Activated T-cell treated with anti-CD3 and anti-CD28 coated beads, Interleukin-2, amount 50 U/mL, for 72 hours (primary cell): ENCODE measurements at regions not wholly inside any gene's neighbourhood (a gene's known extent, or its start where the extent isn't known, plus 50 kb on each side); places are given as distances from the start of the nearest gene placed in this dataset.

Experiments
- ATAC-seq, 2 donors: fragments of 150-1000 bp; cut with Tn5 transposase; replicated peaks in 1 of 2; 2 replicates each; pipeline ENCODE4 v1.10.0; 2021; ENCODE audit warnings: moderate library complexity in 2 of 2, mild to moderate bottlenecking in 1 of 2
- DNase-seq, 2 donors: peaks; one replicate each; pipeline ENCODE4 v3.0.0; 2021 to 2022; ENCODE audit warnings: mixed read lengths in 1 of 2
- H3K27ac Mint-ChIP-seq: one replicate; pipeline ENCODE4 v1.8.0; 2022; ENCODE audit warnings: mild to moderate bottlenecking, moderate library complexity, mixed read lengths
- H3K27me3 Mint-ChIP-seq: one replicate; pipeline ENCODE4 v1.8.0; 2022; ENCODE audit warnings: low read depth, mixed read lengths
- H3K36me3 Mint-ChIP-seq, 2 donors: one replicate each; pipeline ENCODE4 v1.8.0; 2022; ENCODE audit warnings: mixed read lengths in 2 of 2, mild to moderate bottlenecking in 1 of 2; ENCODE audit not compliant: insufficient read depth in 2 of 2
- H3K4me1 Mint-ChIP-seq: one replicate; pipeline ENCODE4 v1.8.0; 2022; ENCODE audit warnings: low read depth, mixed read lengths
- H3K4me3 Mint-ChIP-seq, 2 donors: one replicate each; pipeline ENCODE4 v1.8.0; 2022; ENCODE audit warnings: mild to moderate bottlenecking in 2 of 2, mixed read lengths in 2 of 2, moderate library complexity in 2 of 2
- H3K9me3 Mint-ChIP-seq, 2 donors: one replicate each; pipeline ENCODE4 v1.8.0; 2022; ENCODE audit warnings: mixed read lengths in 2 of 2

DNA sequence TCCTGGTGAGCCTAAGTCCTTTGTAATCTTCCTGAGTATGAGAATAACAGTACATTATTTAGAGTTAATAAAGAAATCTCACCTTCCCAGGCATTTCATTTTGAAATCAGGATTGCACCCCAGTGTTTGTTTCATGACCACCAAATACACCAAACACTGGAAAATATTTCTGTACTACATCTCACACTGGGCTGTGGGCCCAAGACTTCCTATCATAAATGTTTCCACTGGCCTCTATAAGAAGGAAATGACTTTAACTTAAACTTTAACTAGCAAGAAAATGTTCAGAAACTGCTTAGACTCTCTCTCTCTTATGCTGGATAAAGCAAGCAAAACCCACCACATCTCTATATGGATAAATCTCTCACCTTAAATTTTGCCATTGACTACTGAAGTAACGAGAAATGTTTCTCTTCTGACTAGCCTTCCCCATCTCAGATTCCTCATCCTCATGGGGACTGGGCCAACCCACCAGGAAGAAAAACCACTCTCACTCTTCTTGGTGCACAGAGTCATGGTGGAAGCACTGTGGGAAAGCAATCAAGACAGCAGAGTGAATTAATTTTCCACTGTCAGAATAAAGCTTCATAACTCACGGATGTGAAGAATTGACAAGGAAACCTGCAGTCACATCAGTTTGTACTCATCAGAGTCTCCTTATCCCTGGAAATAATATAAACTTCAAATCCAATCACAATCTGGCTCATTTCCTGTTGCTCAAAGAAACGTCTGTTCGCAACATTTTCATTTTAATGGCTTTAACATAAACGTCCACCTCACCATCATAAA lies 859.6 kb downstream of the EPHA3 start:
- DNase-seq (no peak), ATAC-seq (no peak)
- Mint-ChIP-seq H3K9me3 (peaks cover 8 to 16% of the 10 kb centered on the region in 2 donors), H3K4me1 (no peaks in the 10 kb centered on the region), H3K27ac (no peak overlapping the region), H3K36me3 (peaks cover 3 to 6% of the 10 kb centered on the region in 2 donors), H3K27me3 (no peaks in the 10 kb centered on the region), H3K4me3 (no peak overlapping the region)

DNA sequence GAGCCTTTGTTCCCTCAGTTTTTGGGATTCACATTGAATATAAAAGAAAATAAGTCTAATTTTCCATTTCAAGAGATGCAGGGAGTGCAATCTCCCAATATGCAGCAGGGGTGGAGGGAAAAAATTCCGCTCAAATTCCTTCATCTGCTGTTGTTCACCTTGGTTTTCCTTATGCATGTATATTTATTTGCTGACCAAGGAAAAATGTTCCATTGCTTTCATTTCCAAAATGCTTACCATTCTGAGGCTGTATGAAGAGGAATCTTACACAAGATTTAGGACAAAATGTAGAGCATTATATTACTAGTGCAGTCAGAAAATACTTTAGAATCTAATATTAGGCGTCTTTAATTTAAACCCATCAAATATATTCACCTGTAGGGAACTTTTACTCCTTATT lies 863.9 kb downstream of the EPHA3 start:
- peaks cover 3 to 4% of the 10 kb centered on the region in 2 donors for H3K36me3 Mint-ChIP-seq
- no peaks in the 10 kb centered on the region for H3K27me3 Mint-ChIP-seq
- H3K27ac Mint-ChIP-seq, result no peak overlapping the region
- peaks cover 10% of the 10 kb centered on the region in 2 donors for H3K9me3 Mint-ChIP-seq
- no peak overlapping the region for H3K4me3 Mint-ChIP-seq
- ATAC-seq, result no peak
- no peak for DNase-seq
- H3K4me1 Mint-ChIP-seq, result no peaks in the 10 kb centered on the region

DNA sequence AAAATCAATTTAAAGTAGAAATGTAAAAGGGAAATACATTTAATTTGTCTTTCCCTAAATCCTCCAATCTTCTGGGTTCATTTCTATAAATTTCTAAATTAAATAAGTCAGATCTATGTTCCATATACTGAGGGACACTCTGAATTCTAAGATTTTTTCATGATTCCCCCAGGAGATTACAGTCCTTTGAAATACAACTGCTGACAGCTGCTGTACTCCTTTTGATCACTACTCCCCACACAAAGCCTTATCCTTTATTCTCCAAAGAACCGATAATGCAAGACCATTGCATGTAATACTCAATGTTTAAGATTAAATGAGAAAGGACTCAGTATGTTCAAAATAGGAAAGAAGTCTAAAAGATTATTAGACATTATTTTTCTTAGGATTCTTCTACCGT lies 865.7 kb downstream of the EPHA3 start:
- Mint-ChIP-seq H3K27me3 (no peaks in the 10 kb centered on the region), H3K36me3 (peaks cover 0 to under 1% of the 10 kb centered on the region in 2 donors), H3K4me3 (no peak overlapping the region), H3K4me1 (no peaks in the 10 kb centered on the region), H3K9me3 (peaks cover 5 to 6% of the 10 kb centered on the region in 2 donors), H3K27ac (no peak overlapping the region)
- DNase-seq, result no peak
- no peak for ATAC-seq

DNA sequence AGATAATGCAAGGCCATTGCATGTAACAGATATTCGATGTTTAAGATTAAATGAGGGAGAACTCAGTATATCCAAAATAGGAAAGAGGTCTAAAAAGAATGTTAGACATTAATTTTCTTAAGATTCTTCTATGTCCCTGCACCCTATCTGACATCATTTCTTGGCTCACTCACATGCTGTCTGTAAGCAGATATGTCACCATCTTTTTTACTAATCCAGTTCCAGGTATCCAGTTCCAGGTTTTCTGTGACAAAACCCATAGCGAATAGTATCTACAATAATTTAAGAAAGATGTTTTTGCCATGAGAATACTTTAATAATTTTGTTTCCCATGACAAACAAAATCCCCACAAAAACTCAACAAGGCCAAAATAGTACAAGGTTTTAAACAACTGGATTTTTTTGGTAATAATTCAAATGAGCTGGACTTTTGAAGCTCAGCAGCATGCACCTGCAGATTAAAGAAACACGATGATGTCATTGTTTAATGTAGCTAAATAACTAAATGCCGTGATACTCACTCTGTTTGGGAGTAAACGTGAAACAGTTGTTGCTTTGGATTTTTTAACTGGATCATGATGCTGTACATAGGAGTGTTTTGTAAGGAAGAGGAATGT lies 867.6 kb downstream of the EPHA3 start:
- Mint-ChIP-seq H3K4me3 (no peak overlapping the region), H3K27me3 (no peaks in the 10 kb centered on the region), H3K27ac (no peak overlapping the region), H3K4me1 (no peaks in the 10 kb centered on the region), H3K9me3 (peaks cover 5 to 6% of the 10 kb centered on the region in 2 donors), H3K36me3 (no peaks in the 10 kb centered on the region)
- DNase-seq (no peak), ATAC-seq (no peak)

DNA sequence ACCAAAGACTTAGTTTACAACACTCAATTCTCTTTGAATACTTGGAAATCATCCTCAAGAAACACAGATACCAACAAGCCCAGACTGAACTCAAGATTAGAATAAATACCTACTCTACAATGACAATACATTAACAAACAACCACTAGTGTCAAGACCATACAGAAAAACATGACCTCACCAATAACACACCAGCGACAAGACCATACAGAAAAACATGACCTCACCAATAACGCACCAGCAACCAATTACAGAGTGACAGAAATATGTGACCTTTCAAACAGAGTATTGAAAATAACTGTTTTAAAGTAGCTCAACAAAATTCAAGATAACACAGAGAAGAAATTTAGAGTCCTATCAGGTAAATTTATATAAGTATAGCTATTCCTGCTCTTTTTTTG lies 876.0 kb downstream of the EPHA3 start:
- DNase-seq, result no peak
- Mint-ChIP-seq H3K27me3 (no peaks in the 10 kb centered on the region), H3K27ac (no peak overlapping the region), H3K9me3 (peaks cover 7 to 13% of the 10 kb centered on the region in 2 donors), H3K4me1 (no peaks in the 10 kb centered on the region), H3K36me3 (peaks cover 2 to 4% of the 10 kb centered on the region in 2 donors), H3K4me3 (no peak overlapping the region)
- no peak for ATAC-seq

DNA sequence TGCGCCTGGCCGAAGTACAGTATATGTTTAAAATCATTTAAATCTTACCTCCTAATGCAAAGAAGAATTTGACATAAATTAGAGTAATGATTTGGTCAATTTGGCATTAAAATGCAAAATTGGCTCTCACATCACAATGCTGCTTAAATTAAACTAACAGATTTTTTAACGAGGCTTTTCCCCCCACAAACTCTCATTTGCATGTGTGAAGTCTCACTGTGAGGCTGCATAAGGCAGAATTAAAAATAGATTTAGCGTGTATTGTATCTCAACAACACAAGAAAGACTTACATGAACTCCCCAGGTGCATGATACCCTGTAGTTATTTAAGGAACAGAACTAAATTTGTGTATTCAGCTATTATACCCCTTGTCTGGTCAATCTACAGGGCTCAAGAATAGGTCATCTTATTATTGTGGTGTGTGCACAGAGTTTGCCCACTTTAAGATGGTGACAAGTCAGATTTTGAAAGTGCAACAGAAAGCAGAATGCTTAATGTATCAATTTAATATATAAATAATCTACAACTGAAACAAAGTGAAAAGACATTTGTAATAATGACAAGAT lies 897.9 kb downstream of the EPHA3 start:
- Mint-ChIP-seq H3K36me3 (no peaks in the 10 kb centered on the region), H3K4me3 (no peak overlapping the region), H3K27me3 (no peaks in the 10 kb centered on the region), H3K27ac (no peak overlapping the region), H3K4me1 (no peaks in the 10 kb centered on the region), H3K9me3 (peaks cover 4 to 10% of the 10 kb centered on the region in 2 donors)
- no peak for DNase-seq
- no peak for ATAC-seq

DNA sequence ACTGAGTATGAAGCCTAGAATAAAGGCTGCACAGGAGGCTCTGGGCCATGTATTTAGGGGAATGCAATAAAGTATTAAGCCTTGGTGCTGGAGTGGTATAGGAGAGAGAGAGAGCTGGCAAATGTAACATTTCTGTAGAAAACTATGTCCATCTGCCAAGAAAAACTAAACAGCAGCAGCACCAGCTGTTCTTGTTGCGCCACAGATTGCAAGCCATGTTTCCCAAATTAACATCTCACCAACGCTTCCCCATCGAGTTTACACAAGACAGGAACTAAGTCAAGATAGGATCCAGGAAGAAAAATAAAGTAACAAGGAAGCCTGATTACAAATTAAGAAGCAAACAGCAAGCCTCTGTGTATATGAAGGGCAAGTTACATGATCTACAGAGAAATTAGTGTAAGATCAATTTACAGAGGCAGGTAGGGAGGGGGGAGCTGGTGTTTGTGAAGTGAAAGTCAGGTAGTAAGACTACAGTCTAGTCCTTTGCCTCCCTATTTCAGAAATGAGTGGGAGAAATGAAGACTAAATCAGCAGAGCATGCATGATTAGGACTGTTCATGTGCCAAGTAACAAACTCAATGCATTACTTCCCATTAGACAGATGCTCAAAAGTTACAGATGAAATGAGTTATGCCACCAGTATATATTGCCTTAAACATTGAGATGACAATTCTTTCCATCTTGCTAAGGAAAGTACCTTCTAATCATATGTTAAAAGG lies 900.5 kb downstream of the EPHA3 start:
- no peaks in the 10 kb centered on the region for H3K36me3 Mint-ChIP-seq
- H3K9me3 Mint-ChIP-seq, result peaks cover 4 to 10% of the 10 kb centered on the region in 2 donors
- no peak overlapping the region for H3K4me3 Mint-ChIP-seq
- ATAC-seq (no peak), DNase-seq (no peak)
- no peak overlapping the region for H3K27ac Mint-ChIP-seq
- no peaks in the 10 kb centered on the region for H3K4me1 Mint-ChIP-seq
- no peaks in the 10 kb centered on the region for H3K27me3 Mint-ChIP-seq

DNA sequence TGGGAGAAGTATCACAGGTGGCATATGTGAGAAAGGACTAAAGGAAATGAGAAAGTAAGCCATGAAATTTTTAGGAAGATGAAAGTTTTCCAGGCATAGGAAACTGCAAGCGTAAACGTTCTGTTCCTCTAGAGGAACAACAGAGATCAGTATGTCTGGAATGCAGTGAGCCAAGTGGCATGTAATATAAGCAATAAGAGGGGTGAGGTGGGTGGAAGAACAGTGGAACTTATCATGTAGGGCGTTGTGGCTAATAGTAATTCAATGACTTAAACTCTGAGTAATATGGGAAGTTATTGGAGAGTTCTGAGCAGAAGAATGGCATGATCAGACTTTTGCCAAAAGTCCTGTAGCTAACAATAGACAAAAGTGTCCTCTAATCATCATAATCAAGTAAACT lies 902.9 kb downstream of the EPHA3 start:
- Mint-ChIP-seq H3K4me3 (no peak overlapping the region), H3K36me3 (no peaks in the 10 kb centered on the region), H3K4me1 (no peaks in the 10 kb centered on the region), H3K9me3 (peaks cover 8 to 10% of the 10 kb centered on the region in 2 donors), H3K27me3 (no peaks in the 10 kb centered on the region), H3K27ac (no peak overlapping the region)
- ATAC-seq (no peak), DNase-seq (no peak)

DNA sequence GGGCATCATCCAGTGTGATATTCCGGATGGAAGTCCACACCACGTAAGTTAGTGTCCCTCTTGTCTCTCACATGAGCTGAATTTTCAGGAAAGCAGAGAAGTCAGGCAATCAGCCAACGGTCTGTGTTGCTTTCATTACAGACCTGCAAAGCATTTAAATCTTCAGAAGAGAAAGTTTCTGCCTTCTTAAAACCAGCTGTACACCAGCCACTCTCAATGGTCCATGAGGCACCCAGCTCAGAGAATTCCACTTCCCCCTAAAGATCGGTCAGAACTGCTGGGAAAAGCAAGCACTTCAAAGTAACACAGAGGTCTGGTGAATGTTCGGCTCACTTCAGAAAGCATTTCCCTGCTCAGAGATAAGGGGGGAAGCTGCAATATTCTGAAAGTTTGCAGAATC lies 903.7 kb downstream of the EPHA3 start:
- Mint-ChIP-seq H3K27ac (no peak overlapping the region), H3K9me3 (peaks cover 8 to 9% of the 10 kb centered on the region in 2 donors), H3K4me3 (no peak overlapping the region), H3K27me3 (no peaks in the 10 kb centered on the region), H3K4me1 (no peaks in the 10 kb centered on the region), H3K36me3 (no peaks in the 10 kb centered on the region)
- DNase-seq (no peak), ATAC-seq (no peak)

DNA sequence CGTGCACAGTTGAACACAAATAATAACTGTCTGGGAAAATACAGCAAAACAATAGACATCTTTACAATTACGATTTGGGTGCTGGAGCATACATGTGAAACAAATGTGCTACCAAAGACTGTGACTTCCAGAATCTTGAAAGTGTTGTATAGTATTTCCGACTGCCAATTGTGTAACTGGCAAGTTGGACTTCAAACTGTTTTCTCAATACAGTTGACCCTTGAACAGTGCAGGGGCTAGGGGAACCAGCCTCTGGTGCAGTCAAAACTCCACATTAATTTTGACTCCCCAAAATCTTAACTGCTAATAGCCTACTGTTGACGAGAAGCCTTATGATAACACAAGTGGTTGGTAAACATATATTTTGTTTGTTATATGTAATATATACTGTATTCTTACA lies 904.2 kb downstream of the EPHA3 start:
- Mint-ChIP-seq H3K4me1 (no peaks in the 10 kb centered on the region), H3K36me3 (no peaks in the 10 kb centered on the region), H3K4me3 (no peak overlapping the region), H3K27me3 (no peaks in the 10 kb centered on the region), H3K27ac (no peak overlapping the region), H3K9me3 (peaks cover 8 to 9% of the 10 kb centered on the region in 2 donors)
- ATAC-seq, result no peak
- no peak for DNase-seq

DNA sequence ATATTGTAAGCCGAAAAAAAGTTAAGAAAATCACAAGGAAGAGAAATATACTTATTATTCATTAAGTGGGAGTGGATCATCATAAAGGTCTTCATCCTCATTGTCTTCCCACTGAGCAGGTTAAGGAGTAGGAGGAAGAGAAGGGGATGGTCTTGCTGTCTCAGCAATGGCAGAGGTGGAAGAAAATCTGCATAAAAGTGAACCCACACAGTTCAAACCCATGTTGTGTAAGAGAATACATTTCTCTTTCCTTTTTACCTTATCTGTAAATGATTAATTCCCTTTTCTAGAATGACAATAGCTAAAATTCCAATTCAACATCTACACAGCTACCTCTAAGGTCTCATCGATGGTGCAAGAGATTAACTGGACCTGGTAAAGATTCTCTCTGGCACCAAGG lies 904.6 kb downstream of the EPHA3 start:
- DNase-seq, result no peak
- no peak for ATAC-seq
- no peak overlapping the region for H3K27ac Mint-ChIP-seq
- H3K4me3 Mint-ChIP-seq, result no peak overlapping the region
- no peaks in the 10 kb centered on the region for H3K4me1 Mint-ChIP-seq
- H3K36me3 Mint-ChIP-seq, result no peaks in the 10 kb centered on the region
- peaks cover 8 to 9% of the 10 kb centered on the region in 2 donors for H3K9me3 Mint-ChIP-seq
- no peaks in the 10 kb centered on the region for H3K27me3 Mint-ChIP-seq

DNA sequence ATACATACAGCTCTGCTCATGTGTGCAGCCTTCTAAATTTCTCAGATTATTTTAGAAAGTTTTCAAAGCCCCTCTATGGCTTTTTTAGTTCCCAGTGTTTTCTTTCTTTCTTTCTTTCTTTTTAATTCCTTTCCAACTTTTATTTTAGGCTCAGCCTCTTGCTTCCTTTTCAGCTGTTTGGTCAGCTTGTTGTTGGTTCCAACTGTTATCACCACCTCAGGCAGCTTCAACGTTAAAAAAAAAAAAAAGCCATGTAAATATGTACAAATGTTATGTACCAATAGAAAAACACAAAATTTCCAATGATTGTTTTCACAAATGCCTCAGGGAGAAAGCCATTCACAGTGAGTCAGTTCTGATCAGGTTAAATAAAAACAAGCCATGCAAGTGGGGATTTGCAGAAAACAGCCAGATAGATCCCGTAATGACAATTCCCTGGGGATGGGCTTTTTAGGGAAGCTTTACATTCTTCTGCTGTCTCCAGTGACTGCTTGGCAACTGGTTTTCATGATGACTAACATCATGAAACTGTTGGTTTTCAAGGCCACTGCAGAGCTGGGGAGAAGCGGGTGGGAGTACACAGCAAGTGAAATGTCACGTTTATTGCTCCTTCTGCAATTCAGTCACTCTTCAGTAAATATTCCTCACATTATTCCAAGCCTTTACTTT lies 908.4 kb downstream of the EPHA3 start:
- Mint-ChIP-seq H3K9me3 (peaks cover 3 to 10% of the 10 kb centered on the region in 2 donors), H3K4me3 (no peak overlapping the region), H3K27me3 (no peaks in the 10 kb centered on the region), H3K4me1 (no peaks in the 10 kb centered on the region), H3K36me3 (no peaks in the 10 kb centered on the region), H3K27ac (no peak overlapping the region)
- no peak for ATAC-seq
- DNase-seq, result no peak

DNA sequence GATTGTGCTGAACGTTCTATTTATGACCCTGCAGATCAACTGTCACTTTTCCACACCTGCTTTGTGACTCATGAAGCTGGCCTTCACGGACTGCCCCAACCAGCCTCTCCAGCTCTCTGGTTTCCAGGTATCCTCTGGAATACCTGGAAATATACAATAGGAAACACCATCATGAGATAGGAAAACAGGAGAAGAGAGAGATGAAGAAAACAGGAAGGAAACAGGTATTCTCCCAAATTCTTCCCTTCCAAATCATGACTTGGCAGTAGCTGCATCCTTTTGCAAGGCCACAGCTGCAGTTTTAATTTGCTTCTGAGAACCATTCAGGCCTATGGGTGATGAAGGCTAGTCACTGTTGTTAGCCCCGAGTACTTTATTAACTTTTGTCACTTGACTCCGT lies 909.1 kb downstream of the EPHA3 start:
- Mint-ChIP-seq H3K27me3 (no peaks in the 10 kb centered on the region), H3K4me3 (no peak overlapping the region), H3K9me3 (peaks cover 3 to 10% of the 10 kb centered on the region in 2 donors), H3K27ac (no peak overlapping the region), H3K4me1 (no peaks in the 10 kb centered on the region), H3K36me3 (no peaks in the 10 kb centered on the region)
- no peak for ATAC-seq
- no peak for DNase-seq
